CD4-positive, alpha-beta T cell treated with Interleukin-17A for 1 hour (primary cell): ENCODE measurements at regions not wholly inside any gene's neighbourhood (a gene's known extent, or its start where the extent isn't known, plus 50 kb on each side); places are given as distances from the start of the nearest gene placed in this dataset.

Experiments used
- DNase-seq: peaks from one replicate; pipeline ENCODE4 v3.0.0-alpha.2; 2020

DNA sequence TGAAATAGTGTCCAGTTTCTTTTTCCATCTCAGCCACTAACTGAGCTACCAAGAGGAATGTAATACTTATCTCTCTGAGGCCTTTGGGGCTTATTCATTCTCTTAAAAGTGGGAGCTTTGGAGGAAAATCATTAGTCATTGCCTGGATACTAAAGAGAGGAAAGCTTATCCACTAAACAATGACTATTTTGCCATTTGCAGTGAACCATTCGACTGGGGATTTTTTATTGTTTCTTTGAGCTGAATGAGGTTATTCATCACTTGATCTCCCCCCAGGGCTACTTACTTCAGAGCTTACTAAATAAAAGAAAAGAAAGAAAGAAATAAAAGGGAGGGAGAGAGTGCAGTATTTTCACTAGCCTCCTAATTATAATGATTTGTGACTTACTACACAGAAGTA is 1329.5 kb upstream of the TENM3 start:
- no peak for DNase-seq

DNA sequence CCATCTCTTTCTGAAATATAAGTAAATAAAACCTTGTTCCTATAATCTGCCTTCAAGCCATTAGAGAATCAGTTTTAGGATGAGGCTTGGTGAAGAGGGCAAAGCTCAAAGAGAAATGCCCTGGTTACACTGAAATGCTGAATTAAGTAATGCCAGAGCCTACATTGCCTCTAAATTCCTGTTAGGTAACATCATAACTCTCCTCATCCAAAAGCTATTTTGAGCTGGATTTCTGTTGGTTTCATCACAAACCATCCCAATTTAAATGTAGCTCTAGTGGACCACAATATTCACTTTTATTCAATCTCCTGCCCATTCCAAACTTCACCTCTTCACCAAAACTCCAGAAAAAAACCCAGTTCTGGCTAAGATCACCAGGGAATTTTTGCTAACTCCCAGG is 1319.7 kb upstream of the TENM3 start:
- no peak for DNase-seq

DNA sequence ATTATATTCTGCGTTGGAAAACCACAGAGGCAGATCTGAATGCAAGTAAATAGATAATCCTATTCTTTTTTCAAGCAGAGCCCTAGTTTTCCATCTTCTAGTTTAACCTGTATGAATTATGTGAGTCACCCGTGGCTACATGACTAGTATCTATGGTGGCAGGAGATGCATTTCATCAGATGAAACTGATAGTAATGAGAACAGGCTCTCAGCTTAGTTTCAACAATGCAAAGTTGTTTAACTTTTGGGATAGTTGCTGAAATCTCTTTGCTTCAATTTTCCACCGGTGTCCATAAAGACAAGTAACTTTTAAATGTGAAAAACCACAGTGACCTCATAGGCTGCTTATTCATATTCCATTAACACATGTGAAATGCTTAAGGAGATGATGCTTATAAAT is 1317.4 kb upstream of the TENM3 start:
- DNase-seq = no peak

DNA sequence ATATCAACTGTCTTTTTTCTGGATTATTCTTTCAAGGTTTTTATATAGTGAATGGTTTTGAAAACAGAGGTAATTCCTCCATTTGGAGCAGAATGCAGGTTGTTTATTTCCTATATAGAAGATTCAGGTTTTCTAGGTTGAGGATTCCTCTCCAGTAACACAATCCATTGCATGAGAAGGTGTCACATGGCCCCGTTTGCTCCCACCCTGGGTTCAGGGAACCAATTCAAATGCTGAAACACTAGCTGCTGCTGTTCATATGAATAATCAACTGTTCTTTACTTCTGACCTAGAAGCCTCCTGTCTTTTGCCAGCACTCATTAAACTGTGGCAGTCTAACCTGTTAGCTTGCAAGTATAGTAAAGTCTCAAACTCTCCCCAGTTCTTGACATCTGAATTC is 1316.9 kb upstream of the TENM3 start:
- DNase-seq = no peak

DNA sequence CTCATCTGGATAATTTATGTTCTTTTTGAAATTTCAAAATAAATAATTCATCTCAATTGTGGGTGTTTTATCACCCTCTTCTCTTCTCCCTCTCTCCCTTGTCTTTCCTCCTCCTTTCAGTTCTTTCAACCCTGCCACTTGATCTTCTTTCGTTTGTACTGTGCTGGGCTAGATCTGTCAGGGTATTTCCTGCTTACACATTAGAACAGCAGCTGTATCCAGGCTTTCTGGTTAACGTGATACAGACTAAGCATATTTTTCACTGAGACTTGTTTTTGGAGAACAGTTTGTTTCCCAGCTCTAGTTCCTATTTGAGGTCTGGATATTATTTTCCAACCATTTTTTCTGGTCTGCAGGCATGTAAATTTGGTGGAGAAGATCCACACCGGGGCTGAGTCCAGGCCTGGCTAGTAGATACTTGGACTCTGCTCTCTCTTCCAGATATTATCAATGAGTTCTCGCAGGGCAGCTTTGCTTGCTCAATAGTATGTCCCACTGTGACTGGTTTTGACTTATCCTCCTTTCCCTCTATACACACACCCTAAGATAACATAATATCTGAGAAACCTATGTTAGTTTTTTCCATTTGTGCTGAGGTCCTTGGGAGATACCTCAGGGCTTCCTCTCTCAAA is 1310.7 kb upstream of the TENM3 start:
- DNase-seq = no peak

DNA sequence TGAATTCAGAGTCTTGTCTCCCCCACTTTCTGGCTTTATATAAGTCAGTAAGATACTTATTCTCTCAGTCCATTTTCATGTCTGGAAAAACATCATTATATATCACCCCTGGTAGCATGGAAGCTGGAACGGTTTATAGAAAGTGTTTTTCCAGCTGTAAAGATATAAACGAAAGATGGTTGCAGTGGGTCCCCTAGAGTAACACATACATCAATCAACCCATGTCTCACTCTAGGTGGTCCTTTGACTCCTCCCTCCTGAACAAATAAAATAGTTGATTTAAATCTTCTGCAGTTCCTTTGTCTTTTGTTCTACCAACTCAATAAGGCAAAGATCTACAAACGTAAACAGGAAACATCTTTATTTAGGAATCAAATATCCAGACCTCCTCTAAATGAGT is 1306.1 kb upstream of the TENM3 start:
- no peak for DNase-seq

DNA sequence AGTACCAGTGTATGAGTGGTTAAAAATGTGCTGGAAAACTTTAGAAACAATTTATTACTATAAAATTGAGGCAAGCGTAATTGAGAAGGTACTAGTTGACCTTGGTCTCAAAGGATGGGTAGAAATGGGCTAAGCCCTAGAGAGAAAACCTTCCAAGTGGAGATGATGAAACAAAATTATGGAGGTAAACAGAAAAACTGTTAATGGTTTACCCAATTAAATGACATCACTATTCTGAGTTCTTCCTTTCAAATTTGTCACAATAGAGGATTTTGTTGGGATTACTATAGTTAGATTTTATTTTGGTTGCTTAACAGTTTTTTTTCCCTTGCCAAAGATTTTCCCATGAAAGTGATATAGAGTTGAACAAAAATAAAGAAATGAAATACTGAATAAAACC is 1302.5 kb upstream of the TENM3 start:
- DNase-seq = no peak

DNA sequence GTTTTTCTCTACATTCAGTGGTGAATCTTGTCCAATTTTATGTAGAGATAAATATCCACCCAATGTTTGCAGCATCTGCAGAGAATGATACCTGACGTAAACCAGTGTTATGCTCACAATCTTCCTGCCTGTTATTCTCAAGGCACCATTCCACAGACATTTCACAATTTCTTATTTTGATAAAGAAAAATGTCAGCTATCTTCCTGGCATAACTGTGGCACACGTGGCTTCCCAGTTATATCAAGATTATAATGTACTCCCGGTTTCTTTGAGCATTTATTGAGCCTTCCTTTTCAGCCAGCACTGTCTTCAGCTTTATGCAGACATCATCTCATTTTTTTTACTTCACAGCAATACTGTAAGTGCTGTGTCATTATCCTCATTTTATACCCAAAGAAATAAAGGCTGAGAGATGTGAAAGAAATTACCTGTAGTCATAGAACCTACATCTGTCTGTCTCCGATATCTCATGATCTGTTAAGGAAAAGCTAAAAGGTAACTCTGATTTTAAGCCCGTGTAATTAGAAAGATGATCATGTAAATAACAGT is 1300.8 kb upstream of the TENM3 start:
- DNase-seq = no peak

DNA sequence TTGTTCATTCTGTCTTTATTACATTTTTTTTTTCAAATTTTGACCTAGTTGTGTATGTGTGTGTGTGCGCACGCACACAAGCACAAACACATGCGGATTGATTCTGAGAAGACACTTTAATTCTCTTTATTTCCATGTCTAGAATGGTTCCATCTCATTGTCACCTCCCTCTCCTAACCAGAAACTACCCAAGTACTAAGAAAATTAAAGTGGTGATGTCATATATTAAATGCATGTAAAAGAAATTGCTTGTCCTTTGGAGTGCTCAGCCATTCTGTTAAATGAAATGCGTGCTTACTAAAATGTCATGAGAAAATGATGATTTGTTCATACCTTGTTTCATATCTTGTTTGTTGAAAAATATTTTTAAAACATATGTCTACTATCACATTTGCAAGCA is 1297.0 kb upstream of the TENM3 start:
- no peak for DNase-seq

DNA sequence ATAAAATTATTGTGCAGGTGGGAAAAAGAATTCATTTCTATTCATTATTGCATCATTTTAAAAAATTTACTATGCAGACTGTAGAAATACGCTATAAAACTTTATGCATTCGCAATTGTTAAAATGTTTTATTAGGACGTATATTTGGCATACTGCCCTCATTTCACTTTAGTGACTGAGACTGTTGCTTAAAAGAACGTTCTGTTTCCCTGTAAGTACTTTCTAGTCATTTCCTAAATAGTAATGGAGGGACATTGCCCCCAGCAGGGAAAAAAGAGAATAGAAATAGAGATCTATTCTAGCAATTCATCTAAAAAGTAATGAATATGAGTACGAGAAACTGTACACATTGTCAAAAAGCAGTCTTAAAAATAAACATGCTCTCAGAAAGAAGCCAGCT is 1295.8 kb upstream of the TENM3 start:
- DNase-seq = no peak

DNA sequence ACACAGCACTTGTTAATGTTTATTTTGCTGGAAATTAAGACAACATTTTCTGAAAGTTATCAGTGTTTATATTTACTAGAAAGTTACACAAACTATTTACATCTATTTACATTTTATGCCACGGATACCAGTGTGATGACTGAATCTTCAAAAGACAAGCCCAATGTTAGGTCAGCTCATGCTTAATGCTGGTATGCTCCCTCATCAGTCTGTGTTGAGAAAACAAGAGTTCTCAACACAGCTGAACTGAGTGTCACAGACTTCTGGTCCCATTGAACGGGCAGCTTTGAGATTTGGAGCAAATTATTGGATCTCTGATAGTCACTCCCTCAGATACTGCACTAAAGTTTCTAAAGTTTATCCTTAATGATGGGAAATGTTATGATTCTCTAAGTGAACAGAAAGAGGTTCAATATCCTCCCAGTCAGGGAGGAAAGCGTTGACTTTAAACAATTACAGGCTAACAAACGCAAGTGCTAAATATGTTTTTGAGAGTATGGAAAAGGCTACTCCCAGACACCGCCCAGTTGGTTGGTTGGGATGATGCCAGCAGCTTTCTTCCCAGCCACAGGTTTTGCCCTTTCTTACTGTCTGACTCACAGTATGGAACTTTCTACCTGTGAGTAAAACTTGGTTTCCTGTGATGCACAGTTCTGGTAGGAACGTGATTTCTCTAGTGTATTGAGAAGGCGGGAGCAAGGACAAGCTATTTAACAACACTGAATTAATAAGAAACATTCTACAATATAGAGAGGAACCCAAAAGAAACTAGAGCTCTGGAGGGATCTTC is 1293.6 kb upstream of the TENM3 start:
- DNase-seq = no peak

DNA sequence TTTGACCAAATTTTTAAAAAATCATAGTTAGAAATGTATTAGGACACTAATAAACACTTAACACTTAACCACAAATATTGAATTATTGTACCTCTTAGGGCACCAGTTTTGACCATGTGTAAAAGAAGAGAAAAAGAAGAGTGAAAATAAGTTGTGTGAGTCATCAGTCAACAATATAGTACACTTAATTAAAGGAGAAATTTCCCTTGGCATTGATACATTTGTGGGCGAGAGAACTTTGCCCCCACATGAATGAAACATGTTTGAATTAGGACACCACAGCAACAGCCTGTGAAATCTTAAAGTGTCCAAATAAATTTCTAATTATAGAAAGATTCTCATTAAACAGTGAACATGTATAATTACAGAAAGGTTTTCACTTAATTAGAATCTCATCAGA is 1292.8 kb upstream of the TENM3 start:
- DNase-seq = no peak

DNA sequence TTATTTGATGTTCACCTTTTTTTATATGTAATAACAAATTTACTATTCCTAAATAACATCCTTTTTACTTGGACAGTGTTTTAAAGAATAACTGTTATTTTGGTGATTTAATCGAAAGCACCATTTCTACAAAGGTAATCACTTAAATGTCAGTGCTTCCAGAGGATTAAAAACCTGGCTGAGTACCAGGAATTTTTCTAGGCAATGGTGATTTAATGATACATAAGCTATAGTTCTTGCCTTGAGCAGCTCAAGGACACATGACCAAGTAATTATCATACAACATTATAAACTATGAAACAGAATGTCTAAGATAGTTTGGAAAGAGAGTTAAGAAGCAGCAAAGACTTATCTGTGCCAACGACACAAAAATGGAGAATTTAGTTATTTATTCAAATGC is 1291.9 kb upstream of the TENM3 start:
- no peak for DNase-seq

DNA sequence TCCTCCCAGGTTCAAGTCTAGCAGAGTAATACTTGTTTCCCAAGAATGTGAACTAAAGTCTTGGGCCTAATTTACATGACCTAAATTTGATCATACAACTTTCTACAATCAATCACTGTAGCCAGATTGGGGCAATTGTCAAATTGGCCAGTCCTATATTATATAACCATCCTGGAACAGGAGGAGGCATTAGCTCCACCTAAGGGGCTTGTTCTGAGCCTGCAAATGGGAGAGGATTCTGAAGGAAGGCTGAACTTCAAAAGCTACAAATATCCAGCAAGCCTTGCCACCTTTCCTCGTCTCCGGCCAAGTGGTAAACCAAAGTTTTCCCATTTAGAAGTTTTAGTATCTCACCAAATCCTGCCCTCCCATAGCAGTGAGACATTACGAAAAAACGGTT is 1289.6 kb upstream of the TENM3 start:
- DNase-seq = no peak

DNA sequence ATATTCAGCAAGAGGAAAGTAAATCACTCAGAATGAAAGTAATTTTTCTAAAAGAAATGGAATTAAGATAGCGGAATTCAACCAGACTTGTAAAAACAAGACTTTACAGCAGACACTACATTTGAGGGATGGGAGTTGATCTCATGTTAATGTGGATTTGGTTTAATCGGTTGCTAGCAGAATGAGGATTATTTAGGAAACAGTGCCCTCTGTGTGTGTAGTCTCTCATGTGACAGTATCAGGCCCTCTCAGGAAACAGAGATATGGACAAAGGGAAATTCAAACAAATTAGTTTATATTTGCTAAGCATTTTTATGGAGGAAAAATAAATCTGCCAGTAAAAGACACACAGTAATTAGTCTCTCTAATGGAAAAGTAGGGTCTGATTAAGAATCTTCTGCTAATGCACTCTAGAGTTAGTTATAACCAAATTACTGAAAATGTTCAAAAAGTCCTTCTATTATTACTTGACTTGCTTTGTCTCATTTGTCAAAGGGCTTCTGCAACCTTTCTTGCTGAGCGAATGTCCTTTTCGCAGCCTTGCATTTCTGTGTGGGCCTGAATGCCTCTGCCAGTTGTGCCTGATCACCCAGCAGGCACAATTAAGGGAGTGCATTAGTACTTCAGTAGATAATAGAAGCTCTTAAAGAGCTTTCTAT is 1282.3 kb upstream of the TENM3 start:
- DNase-seq = no peak

DNA sequence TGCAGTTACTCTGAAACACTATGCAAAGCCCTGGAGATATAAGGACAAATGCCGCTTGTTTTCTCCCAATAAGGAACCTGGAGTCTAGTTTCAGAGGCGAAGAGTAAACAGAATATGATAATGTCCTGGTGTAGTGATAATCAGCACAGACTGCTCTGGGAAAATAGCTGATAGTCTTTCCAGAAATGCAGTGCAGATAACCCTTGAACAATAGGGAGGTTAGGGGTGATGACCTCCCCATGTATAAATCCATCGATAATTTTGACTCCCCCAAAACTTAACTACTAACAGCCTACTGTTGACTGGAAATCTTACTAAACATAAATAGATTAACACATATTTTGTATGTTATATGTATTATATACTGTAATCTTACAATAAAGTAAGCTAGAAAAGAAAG is 1280.9 kb upstream of the TENM3 start:
- DNase-seq = no peak

DNA sequence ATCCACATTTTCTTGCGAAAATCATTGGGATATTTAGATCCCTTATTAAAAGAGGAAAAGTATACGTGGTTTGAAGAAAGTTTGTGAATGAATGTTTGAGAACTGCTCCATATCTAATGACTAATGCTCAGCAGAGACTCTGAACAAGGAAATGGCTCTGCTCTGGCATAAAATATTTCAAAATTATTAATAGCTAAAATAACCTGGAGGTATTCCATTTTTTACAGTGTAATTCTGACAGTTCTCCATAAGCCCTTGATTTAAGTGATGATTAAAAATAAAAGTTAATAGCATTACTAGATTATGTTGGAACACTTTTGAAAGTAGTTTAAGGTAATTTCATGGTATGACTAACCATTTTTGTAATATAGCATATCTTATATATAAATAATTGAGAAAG is 1276.9 kb upstream of the TENM3 start:
- DNase-seq = no peak

DNA sequence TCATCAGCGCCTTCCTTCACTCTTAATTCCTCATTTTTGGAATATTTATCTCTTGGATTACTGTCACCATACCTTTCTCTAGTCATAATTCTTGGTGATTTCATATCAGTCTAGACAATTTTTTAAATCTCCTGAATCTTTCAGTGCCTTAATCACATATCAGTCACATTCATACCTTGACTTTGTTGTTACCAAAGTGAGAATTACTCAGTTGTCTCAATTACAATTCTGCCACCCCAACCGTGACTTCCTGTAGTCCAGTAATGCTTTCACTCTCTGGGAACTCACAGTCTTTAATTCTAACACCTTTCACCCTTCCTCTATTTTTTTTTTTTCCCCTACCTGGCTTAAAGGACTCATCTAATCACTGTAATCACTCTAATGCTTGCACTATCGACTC is 1275.3 kb upstream of the TENM3 start:
- no peak for DNase-seq

DNA sequence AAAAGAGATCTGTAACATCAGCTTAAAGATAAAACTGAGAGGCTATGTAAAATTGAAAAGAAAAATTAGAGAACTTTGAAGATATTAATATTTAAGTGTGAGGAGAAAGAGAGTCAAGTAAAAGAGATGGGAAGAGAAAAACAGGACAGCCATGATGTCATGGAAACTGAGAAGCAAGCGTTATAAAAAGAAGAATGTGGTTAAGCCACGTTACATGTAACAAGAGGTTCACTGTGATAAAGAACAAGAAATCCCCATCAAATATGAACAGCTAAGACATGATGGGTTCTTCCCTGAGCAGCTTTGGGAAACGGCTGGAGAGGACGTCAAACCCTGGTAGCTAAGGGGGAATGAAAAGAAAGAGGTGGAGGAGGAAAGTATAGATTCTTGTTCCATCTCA is 1269.3 kb upstream of the TENM3 start:
- DNase-seq = no peak

DNA sequence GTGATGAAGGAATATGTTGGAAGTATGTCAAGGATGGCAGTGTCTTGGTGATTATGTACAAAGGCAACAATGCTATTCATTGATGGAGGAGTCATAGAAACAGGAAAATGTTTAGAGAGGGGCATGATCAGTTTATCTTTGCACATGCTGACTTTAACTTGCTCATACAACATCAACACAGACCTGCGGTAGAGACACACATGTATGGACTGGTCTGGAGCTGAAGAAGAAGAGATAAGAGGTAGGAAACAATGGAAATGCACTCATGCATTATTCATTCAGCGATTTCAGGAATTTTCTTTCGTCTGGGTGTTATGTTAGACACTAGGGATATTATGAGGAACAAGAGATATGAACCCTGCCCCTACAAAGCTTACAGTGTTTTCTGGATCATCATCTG is 1252.3 kb upstream of the TENM3 start:
- no peak for DNase-seq

DNA sequence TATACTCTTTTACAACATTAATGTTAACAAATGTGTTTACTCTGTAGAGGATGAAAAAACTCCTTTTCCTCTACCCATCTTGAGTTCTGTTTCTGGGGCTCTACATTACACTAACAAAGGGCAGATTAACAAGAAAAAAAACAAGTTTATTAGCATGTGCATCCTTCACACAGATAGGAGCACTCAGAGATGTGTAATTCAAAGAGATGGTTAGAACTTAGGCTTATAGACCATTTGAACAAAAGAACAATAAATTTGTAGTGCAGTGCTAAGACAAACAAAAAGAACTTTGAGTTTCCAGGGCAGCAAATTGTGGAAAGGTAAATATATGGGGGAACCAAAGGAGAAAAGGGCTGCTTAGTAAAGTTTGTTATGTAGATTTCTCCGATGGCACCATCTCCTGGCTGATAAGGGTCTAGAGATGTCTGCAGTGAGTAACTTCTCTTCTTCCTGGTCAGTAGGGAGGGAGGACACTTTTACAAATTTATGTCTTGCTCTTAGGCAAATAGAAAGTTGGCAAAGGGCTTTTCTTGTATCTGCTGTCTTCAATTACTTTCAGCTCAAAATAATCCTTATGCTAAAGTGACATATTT is 1249.9 kb upstream of the TENM3 start:
- DNase-seq = no peak

DNA sequence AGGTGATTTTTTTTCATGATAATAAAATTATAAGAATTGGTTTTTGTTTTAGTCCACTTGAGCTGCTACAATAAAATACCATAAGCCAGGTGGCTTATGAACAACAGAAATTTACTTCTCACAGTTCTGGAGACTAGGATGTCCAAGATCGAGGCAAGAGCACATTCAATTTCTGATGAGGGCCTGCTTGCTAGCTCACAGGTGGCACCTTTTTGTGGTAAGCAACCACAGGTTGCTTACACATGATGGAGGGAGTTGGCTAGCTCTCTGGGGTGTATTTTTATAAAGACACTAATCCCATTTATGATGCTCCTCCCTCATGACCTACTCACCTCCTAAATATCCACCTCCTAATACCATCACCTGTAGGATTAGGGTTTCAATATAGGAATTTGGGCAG is 1248.5 kb upstream of the TENM3 start:
- no peak for DNase-seq

DNA sequence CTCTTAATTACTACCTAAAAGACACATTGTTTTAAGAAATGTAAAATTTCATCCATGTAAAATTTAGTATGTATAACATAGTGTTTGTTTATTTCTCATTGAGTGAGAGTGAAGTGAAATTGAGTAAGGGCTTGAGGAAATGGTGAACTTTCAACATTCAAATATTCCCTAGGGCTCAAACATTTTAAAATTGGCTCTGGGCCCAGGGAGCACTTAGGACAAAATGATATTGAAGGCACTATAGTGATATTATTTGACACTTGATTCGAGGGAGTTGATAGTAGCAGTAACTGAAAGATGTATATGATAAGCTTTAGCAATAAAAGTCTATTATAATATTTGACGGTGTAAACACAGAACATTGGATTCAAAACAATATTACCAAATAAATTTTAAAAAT is 1244.0 kb upstream of the TENM3 start:
- DNase-seq = no peak

DNA sequence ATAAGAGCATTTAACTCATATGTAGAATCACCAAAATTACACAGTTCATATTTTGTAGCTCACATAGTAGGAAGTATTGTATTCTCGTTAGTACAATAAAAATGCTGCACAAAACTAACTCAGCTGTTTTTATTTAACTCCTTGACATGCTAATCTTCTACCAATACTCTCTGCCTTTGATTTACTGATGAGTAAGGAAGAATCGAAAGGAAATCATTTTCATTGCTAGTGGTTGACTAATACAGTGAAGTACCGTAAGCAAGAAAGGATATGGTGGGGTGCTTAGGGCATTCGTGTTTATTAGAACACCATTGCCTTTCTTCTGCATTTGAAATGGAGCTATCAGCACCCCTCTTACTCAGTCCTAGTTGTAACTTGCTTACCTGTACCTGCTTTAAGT is 1239.1 kb upstream of the TENM3 start:
- DNase-seq = no peak
